G401 (cell line): ENCODE measurements at regions not wholly inside any gene's neighbourhood (a gene's known extent, or its start where the extent isn't known, plus 50 kb on each side); places are given as distances from the start of the nearest gene placed in this dataset.
"Not testable (repeated sequence)": the region's sequence is repeated elsewhere in the genome, so short reads cannot be mapped to it uniquely, and the experiment has no call there.

ENCODE experiments used
- DNase-seq: peaks from one replicate; pipeline ENCODE4 v3.0.0-alpha.2; 2015; ENCODE audit warnings: low spot score
- in situ Hi-C: cut with HindIII; loops from 2 replicates; pipeline ENCODE4 v1.10.0; 2016; ENCODE audit warnings: low sequenced_read_pairs, mixed read lengths

- in situ Hi-C loops: no loop called here
- no peak for DNase-seq
Measured at GRCh38 chr7:115338016-115338415, 416.1 kb downstream of the MDFIC start.

GRCh38 chr7:115332691-115333090, 410.8 kb downstream of the MDFIC start:
- in situ Hi-C loops: no loop called here

GRCh38 chr7:115329006-115329405, 407.1 kb downstream of the MDFIC start:
- in situ Hi-C loops: no loop called here
- DNase-seq: no peak

More at GRCh38 chr7:115332691-115333090, 410.8 kb downstream of the MDFIC start:
- no peak for DNase-seq

- in situ Hi-C loops: no loop called here
- DNase-seq: no peak
Measured at GRCh38 chr7:115328018-115328417, 406.1 kb downstream of the MDFIC start.

GRCh38 chr7:115327326-115327725, 405.4 kb downstream of the MDFIC start:
- in situ Hi-C loops: no loop called here
- DNase-seq: no peak

- in situ Hi-C loops: no loop called here
- no peak for DNase-seq
Measured at GRCh38 chr7:115319541-115319940, 397.6 kb downstream of the MDFIC start.

GRCh38 chr7:115310316-115310715, 388.4 kb downstream of the MDFIC start:
- in situ Hi-C loops, DNase-seq: not testable (repeated sequence)

- DNase-seq: no peak
- in situ Hi-C loops: no loop called here
Measured at GRCh38 chr7:115306586-115306985, 384.7 kb downstream of the MDFIC start.

GRCh38 chr7:115300231-115300870, 378.5 kb downstream of the MDFIC start:
- no peak for DNase-seq
- in situ Hi-C loops: no loop called here

- in situ Hi-C loops: no loop called here
- no peak for DNase-seq
Measured at GRCh38 chr7:115299397-115300037, 377.6 kb downstream of the MDFIC start.

GRCh38 chr7:115297656-115298055, 375.8 kb downstream of the MDFIC start:
- in situ Hi-C loops: no loop called here
- no peak for DNase-seq

GRCh38 chr7:115293628-115294240, 371.8 kb downstream of the MDFIC start:
- in situ Hi-C loops: no loop called here
- no peak for DNase-seq

- DNase-seq: no peak
- in situ Hi-C loops: no loop called here
Measured at GRCh38 chr7:115292381-115292780, 370.5 kb downstream of the MDFIC start.

GRCh38 chr7:115289971-115290370, 368.1 kb downstream of the MDFIC start:
- in situ Hi-C loops: no loop called here
- DNase-seq: no peak

GRCh38 chr7:115276791-115277190, 354.9 kb downstream of the MDFIC start:
- DNase-seq: no peak
- in situ Hi-C loops: no loop called here

- in situ Hi-C loops, DNase-seq: not testable (repeated sequence)
Measured at GRCh38 chr7:115273855-115274254, 352.0 kb downstream of the MDFIC start.

- DNase-seq: no peak
Measured at GRCh38 chr7:115273139-115273772, 351.4 kb downstream of the MDFIC start.

GRCh38 chr7:115271332-115272235, 349.7 kb downstream of the MDFIC start:
- DNase-seq: no peak
- in situ Hi-C loops: no loop called here

More at GRCh38 chr7:115273139-115273772, 351.4 kb downstream of the MDFIC start:
- in situ Hi-C loops: no loop called here

- DNase-seq: no peak
- in situ Hi-C loops: no loop called here
Measured at GRCh38 chr7:115269486-115269885, 347.6 kb downstream of the MDFIC start.
